HG02840 (cell line): ENCODE measurements at regions not wholly inside any gene's neighbourhood (a gene's known extent, or its start where the extent isn't known, plus 50 kb on each side); places are given as distances from the start of the nearest gene placed in this dataset.
"Not testable (repeated sequence)": the region's sequence is repeated elsewhere in the genome, so short reads cannot be mapped to it uniquely, and the experiment has no call there.

Experiments
- ATAC-seq: cut with Tn5 transposase; IDR thresholded peaks from one replicate; pipeline ENCODE4 v1.9.1; 2021; ENCODE audit warnings: mild to moderate bottlenecking, moderate library complexity, moderate number of reproducible peaks; ENCODE audit not compliant: unreplicated experiment, low FRiP score

GRCh38 chr2:175393851-175394250 is 212.3 kb upstream of the ATP5MC3 start:
- ATAC-seq: no peak

GRCh38 chr2:175383286-175383685 is 201.8 kb upstream of the ATP5MC3 start:
- no peak for ATAC-seq

GRCh38 chr2:175373729-175374128 is 192.2 kb upstream of the ATP5MC3 start:
- no peak for ATAC-seq

- ATAC-seq: no peak
Measured at GRCh38 chr2:175372704-175373701, 191.5 kb upstream of the ATP5MC3 start.

- no peak for ATAC-seq
Measured at GRCh38 chr2:175371378-175371777, 189.9 kb upstream of the ATP5MC3 start.

- no peak for ATAC-seq
Measured at GRCh38 chr2:175366815-175367214, 185.3 kb upstream of the ATP5MC3 start.

GRCh38 chr2:175363699-175364098 is 182.2 kb upstream of the ATP5MC3 start:
- no peak for ATAC-seq

- no peak for ATAC-seq
Measured at GRCh38 chr2:175362331-175362730, 180.8 kb upstream of the ATP5MC3 start.

- ATAC-seq: no peak
Measured at GRCh38 chr2:175359710-175360109, 178.2 kb upstream of the ATP5MC3 start.

- ATAC-seq: no peak
Measured at GRCh38 chr2:175356901-175357300, 175.4 kb upstream of the ATP5MC3 start.

GRCh38 chr2:175355246-175355645 is 173.7 kb upstream of the ATP5MC3 start:
- no peak for ATAC-seq

GRCh38 chr2:175353275-175353674 is 171.8 kb upstream of the ATP5MC3 start:
- ATAC-seq: no peak

- ATAC-seq: no peak
Measured at GRCh38 chr2:175351512-175351911, 170.0 kb upstream of the ATP5MC3 start.

GRCh38 chr2:175350105-175350504 is 168.6 kb upstream of the ATP5MC3 start:
- ATAC-seq: no peak

GRCh38 chr2:175342085-175342484 is 160.6 kb upstream of the ATP5MC3 start:
- no peak for ATAC-seq

GRCh38 chr2:175330195-175330594 is 148.7 kb upstream of the ATP5MC3 start:
- no peak for ATAC-seq

GRCh38 chr2:175326801-175327200 is 145.3 kb upstream of the ATP5MC3 start:
- no peak for ATAC-seq

- not testable (repeated sequence) for ATAC-seq
Measured at GRCh38 chr2:175326164-175326563, 144.7 kb upstream of the ATP5MC3 start.

GRCh38 chr2:175323162-175323561 is 141.7 kb upstream of the ATP5MC3 start:
- ATAC-seq: no peak

- no peak for ATAC-seq
Measured at GRCh38 chr2:175318542-175318941, 137.0 kb upstream of the ATP5MC3 start.

- ATAC-seq: no peak
Measured at GRCh38 chr2:175317751-175318150, 136.2 kb upstream of the ATP5MC3 start.

- ATAC-seq: no peak
Measured at GRCh38 chr2:175312137-175312536, 130.6 kb upstream of the ATP5MC3 start.
